PC-3 (cell line): ENCODE measurements at regions not wholly inside any gene's neighbourhood (a gene's known extent, or its start where the extent isn't known, plus 50 kb on each side); places are given as distances from the start of the nearest gene placed in this dataset.
"Not testable (repeated sequence)": the region's sequence is repeated elsewhere in the genome, so short reads cannot be mapped to it uniquely, and the experiment has no call there.

Experiments used
- CTCF ChIP-seq: fragments of 300-600 bp; sonication (generic); conservative IDR thresholded peaks from 2 replicates; pipeline ENCODE4 v1.5.1; 2017; ENCODE audit warnings: antibody characterized with exemption, low read depth, mild to moderate bottlenecking, low read length
- EZH2phosphoT487 ChIP-seq: fragments of 300-600 bp; sonication (generic); IDR thresholded peaks from 2 replicates; pipeline ENCODE4 v1.6.1; 2018; ENCODE audit warnings: mild to moderate bottlenecking, antibody characterized with exemption, low read length, borderline replicate concordance

GRCh38 chr2:204147040-204147439 lies 210.5 kb downstream of the ICOS start:
- TF ChIP-seq CTCF, EZH2phosphoT487: not testable (repeated sequence)
